NCI-H524 treated with DMSO at 0.1 percent for 48 hours (cell line): ENCODE measurements at regions not wholly inside any gene's neighbourhood (a gene's known extent, or its start where the extent isn't known, plus 50 kb on each side); places are given as distances from the start of the nearest gene placed in this dataset.
"Not testable (repeated sequence)": the region's sequence is repeated elsewhere in the genome, so short reads cannot be mapped to it uniquely, and the experiment has no call there.

ENCODE experiments used
- DNase-seq: peaks from one replicate; lab custom pipeline; 2025; lab: John Stamatoyannopoulos, UW

GRCh38 chr6:133756078-133756695 is 132.7 kb upstream of the TCF21 start:
- no peak for DNase-seq

DNA sequence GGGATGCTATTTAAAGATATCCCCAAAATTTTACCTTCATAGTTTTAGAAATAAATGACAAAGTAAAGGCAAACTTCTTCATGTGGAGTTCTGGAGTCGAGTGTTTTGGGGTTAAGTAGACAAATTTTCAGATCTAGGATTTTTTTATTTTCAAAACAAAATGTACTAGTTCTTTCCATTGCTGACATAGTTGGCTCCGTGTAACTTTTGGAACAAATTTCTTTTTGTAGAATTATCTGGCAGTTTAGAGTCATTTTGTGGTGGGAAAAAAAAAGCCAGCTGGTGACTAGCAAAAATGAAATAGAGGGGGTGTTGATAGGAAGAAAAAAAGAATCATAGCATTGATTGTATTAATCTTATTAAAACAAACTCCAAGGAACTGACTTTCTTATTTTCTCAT is 131.6 kb upstream of the TCF21 start:
- DNase-seq = no peak

DNA sequence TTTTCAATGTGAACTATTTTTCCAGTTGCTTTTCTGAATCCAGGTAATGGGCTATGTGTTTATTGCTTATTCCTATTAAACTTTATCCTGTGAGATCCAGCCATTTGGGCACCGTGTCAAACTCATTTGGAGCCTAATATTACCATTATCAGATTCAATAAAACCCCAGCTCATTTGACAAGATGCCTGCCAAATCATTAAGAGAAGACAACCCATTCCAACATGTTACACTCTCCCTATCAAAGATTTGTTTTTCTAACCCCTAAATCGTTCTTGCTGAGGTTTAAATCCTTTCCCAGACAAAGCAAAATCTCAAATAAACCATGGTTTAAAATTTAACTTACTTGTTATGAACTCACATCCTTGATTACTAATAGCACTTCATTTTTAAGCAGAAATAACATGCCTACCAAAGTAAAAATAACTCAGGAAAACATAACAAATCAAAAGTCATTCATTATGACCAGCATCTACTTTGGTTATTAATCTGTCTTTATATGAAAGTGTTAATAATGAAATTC is 130.0 kb upstream of the TCF21 start:
- DNase-seq = no peak

- DNase-seq = no peak
These were observed 129.4 kb upstream of the TCF21 start for GRCh38 chr6:133759524-133759923.

DNA sequence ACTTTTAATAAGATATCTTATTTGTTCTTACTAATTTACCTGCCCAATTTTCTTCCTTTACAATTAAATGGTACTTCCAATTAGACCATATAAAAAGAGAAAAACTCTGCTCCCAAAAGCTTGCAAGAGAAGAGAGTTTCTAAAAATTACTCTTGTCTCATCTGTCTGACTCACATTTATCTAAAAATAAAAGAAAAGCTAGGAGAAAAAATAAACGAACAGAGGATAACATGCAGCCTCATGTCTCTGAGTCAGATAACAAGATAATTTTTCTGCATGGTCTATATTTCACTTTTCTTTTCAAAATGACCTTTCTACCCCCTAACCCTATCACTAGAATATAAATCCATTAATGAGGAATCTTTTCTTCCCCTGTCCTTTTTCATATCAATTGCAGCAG is 127.2 kb upstream of the TCF21 start:
- no peak for DNase-seq

- DNase-seq = no peak
These were observed 124.7 kb upstream of the TCF21 start for GRCh38 chr6:133764008-133764753.

DNA sequence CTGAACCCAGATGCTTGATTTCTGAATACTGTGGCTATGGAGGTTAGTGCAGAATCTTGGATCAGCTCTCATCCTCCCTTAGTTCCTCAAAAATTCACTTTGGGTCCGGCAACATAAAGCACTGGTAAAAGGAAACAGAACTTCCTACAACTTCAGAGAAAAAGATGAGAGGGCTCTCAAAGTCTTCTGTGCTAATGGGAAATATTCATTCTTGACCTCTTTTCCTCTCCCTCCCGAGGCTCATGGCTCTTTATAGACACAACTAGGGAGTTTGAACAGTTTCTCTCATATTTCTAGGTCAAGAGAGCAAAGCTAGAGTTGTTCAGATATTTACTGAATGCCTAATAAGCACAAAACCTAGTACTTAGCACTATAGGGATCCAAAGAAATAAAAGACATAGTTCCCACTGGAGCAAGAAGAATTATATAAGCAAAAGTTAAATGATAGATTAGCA is 124.1 kb upstream of the TCF21 start:
- no peak for DNase-seq

DNA sequence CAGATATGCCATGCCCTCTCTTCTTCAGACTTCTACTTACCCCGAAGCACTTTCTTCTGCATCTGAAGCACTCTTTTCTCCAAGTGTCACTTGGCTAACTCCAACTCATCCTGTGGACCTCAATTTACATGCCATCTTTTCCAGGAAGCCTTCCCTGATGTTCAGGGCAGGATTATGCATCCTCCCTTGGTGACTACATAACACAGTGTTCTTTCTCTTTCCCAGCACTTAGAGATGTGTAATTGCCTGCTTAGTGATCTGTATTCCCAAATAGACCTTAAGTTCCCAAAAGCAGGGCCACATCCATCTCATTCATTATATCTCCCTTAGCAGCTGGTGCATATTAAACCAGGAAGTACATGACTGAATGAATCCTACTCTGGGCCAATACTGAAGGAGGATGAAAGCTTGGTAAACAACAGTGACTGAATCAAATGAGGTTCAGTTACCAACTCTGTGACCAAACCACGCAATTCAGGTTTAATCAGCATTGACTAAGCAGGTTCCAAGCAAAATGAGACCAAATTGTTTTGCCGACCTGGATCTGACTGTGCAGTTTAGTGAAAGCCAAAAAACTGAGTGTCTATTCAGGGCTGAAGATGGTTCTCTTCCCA is 121.4 kb upstream of the TCF21 start:
- no peak for DNase-seq

DNA sequence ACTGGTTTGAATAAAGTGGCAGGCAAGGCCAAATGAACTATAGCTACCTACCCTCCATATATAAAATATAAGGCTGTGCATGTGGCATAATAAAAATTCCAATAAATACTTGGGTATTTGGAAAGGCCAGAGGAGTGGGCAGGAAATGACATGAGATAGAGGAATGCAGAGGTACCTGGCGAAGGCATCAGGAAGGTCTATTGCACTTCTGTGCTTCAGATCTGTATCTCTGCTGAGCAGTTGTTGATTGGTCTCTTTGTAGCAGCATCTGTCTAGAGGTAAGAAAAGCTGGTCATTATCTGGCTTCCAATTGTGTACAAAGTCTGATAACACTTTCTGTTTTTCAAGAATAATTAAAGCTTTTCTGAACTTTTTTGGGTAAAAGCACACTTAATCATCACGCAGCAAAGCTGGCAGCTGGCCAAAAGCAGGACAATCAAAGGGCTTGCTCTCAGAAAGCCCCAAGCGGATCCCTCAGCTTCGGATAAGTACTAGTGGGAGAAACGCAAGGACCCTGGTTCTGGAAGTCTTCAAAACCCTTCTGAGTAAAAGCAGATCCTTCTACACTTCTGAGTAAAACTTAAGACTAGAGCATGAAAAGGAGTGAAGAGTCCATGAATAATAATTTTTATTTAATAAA is 120.1 kb upstream of the TCF21 start:
- no peak for DNase-seq

DNA sequence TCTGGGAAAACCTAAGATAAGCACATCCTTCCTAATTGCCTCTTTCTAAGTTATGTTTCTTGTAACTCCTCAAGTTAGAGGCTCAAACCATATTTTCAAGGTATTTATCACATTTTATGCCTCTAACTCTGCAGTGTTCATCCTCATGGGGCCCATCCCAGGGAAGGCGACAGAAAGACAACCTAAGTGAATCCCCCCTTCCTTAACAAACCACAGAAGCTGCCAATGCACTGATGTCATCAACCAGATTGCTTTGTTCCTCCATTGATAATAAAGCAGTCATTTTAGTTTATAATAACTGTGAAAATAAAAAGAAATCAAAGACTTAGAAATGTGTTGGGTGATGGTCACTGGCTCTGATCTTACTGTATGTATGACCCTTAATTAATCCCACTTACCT is 119.5 kb upstream of the TCF21 start:
- DNase-seq = no peak

DNA sequence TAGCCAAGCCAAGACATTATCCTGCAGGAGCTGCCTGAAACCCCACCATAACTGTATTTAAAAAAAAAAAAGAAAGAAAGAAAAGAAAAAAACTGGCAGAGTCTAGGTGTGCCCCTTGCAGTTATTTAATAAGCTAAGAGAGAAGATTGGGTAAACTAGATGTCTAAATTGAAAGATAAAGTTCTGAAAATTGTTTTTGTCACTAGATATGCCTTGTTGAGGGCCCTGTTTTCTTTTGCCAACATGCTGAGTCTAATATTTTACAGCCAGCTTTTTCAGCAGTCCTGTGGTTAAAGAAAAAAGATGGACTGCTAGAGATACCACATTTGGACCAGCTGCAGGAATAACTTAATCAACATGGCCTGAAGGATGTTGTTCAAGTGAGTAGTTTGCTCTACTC is 116.3 kb upstream of the TCF21 start:
- DNase-seq = no peak

DNA sequence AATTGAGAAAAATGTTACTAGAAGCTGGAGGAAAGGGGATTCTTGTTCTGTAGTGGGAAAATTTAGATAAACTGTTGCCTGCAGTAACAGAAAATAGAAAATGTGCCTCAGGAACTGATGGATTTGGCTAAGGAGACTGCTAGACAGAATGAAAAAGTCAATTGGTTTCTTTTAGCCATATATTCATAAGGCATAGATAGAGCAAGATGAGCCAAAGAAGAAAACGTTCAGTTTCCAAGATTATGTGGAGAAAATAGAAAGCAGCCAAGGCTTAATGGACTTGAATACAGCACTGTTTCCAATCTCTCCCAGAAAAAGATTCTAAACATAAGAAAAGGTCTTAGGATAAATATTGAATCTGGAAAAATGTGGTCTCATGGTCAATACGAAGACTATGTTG is 115.1 kb upstream of the TCF21 start:
- no peak for DNase-seq

GRCh38 chr6:133774356-133774755 is 114.6 kb upstream of the TCF21 start:
- no peak for DNase-seq

DNA sequence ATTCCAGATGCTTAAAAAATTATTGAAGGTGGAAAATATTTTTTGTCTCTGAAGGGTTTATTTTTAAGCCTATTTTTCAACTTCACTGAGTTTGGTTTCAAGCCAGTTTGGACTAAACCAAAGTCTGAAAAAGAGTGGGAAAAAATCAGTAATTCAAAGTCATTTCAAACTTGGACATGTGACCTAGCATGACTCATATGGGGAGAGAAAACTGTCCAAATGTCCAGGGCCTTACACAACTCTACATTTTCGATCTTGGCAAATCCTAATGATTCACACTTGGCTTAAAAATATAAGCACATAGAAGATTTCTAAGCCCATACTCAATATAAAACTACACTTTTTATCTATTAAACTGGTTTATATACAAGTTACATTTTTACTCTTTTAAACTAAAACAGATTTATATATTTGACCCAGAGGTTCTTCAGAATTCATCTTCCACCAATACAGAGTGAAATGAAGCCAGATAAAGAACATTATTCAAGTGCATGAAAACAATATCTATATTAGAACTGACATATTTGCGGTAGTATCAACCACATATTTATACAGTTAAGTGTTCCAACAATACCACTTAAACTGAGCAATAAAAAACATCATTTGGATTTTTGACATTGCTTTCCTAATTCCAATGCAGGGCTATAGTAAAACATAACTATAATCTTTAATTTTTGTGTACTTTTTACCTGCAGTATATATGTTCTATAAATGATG is 110.3 kb upstream of the TCF21 start:
- no peak for DNase-seq

DNA sequence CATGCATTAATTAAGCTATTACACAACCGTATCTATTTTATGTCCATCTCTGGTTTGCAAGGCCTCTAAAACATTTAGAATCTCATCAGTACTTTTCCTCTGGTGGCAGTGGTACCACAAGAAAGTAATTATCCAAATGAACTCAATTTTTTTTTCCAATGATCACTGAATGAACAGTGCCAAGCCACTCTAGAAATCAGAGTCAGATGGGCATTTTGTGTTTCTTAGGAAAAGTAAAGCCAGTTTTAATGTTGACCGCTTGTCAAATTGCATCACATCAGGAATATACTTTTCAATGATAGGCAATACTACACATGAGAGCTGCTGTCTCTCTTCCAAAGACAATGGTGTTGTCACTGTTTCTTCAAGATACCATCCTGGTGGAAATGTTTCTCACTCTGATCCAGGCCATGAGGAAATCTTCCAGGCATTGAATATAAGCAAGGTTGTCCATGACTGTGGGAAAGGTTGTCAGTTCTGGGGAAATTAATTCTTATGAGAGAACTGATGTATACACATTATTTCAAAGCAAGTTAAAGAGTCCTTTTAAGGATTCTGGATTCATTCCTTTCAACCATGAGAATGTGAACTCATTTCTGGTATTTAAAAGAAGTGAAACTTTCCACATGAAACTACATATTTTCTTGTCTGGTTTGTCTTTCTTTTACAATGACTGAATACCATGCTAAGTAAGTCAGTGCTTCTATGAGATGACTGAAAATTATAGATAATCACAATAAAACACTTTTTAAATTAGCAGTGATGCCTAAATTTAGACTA is 108.8 kb upstream of the TCF21 start:
- DNase-seq = no peak

DNA sequence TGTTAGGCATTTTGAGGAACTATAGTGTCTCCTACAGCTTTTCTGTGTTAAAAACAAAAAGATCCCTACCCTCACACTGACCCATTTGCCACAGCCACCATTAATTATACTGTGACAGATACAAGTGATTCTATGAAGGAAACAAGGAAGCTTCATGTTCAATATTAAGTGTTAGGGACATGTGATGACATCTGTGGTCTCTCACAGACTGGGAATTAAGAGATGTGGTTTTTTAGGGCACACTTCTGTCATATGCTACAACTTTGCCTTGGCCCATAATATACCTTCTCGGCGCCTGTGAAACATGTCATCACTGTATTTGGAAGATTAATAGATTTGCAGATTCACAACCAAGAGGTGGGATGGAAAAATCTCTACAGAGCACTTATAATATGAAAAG is 102.9 kb upstream of the TCF21 start:
- no peak for DNase-seq

DNA sequence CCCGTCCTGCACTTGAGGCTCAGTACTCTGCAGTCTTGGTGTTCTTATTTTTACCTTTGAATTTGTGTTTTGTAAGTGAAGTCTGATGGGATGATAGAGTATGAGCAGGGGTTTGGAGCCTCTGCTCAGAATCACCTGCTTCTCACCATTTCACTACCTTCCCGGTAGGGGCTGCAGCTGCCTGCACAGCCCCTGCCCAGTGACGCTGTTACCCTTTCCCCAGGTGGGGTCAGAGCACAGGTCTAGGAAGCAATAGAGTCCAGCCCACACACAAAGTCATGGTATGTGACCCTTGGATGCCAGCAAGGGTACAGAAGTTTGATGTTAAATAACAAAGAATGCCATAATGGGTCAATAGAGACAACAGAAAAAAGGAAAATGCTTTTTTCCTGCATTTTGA is 101.8 kb upstream of the TCF21 start:
- no peak for DNase-seq

- DNase-seq = no peak
These were observed 100.9 kb upstream of the TCF21 start for GRCh38 chr6:133787859-133788505.

GRCh38 chr6:133788556-133788955 is 100.4 kb upstream of the TCF21 start:
- DNase-seq = no peak

DNA sequence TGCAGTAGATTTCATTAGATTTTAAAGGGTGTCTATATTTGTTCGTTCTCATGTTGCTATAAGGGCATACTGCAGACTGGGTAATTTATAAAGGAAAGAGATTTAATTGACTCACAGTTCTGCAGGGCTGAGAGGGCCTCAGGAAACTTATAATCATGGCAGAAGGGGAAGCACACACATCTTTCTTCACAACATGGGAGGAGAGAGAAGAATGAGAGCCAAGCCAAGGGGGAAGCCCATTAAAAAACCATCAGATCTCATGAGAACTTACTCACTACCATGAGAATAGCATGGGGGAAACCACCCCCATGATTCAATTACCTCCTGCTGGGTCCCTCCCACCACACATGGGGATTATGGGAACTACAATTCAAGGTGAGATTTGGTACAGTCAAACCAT is 99.5 kb upstream of the TCF21 start:
- DNase-seq = not testable (repeated sequence)

GRCh38 chr6:133790756-133791155 is 98.2 kb upstream of the TCF21 start:
- not testable (repeated sequence) for DNase-seq
